Endothelial cell of umbilical vein (primary cell): ENCODE measurements at regions not wholly inside any gene's neighbourhood (a gene's known extent, or its start where the extent isn't known, plus 50 kb on each side); places are given as distances from the start of the nearest gene placed in this dataset.

Experiments
- CTCF ChIP-seq, 2 donors: IDR thresholded peaks; 1 replicate in 1 of 2; 2 replicates in 1 of 2; pipeline ENCODE4 v1.5.1; 2011; ENCODE audit warnings: low read length in 2 of 2, mild to moderate bottlenecking in 2 of 2, moderate library complexity in 2 of 2, control low read depth in 1 of 2, inconsistent platforms in 1 of 2, low read depth in 1 of 2; ENCODE audit not compliant: insufficient read depth in 1 of 2; ENCODE audit errors: extremely low read depth in 1 of 2
- EZH2 ChIP-seq: IDR thresholded peaks from 2 replicates; pipeline ENCODE4 v1.6.1; 2012; ENCODE audit warnings: borderline replicate concordance, low read depth, mild to moderate bottlenecking, moderate library complexity, low read length, inconsistent platforms; ENCODE audit not compliant: severe bottlenecking
- FOS ChIP-seq: IDR thresholded peaks from 2 replicates; pipeline ENCODE4 v1.6.1; 2011; ENCODE audit warnings: mild to moderate bottlenecking, low read length, moderate library complexity, borderline replicate concordance; ENCODE audit not compliant: insufficient read depth
- GATA2 ChIP-seq: IDR thresholded peaks from 2 replicates; pipeline ENCODE4 v1.7.0; 2011; ENCODE audit warnings: low read depth, mild to moderate bottlenecking, moderate library complexity, mixed read lengths, low read length; ENCODE audit not compliant: insufficient read length, insufficient read depth
- POLR2A ChIP-seq: IDR thresholded peaks from 2 replicates; pipeline ENCODE4 v1.6.1; 2012; ENCODE audit warnings: low read depth, mild to moderate bottlenecking, control low read depth, low read length
- POLR2AphosphoS5 ChIP-seq: IDR thresholded peaks from 2 replicates; pipeline ENCODE4 v1.6.1; 2012; ENCODE audit warnings: low read depth, mild to moderate bottlenecking, control low read depth, low read length, moderate library complexity; ENCODE audit not compliant: insufficient read depth

DNA sequence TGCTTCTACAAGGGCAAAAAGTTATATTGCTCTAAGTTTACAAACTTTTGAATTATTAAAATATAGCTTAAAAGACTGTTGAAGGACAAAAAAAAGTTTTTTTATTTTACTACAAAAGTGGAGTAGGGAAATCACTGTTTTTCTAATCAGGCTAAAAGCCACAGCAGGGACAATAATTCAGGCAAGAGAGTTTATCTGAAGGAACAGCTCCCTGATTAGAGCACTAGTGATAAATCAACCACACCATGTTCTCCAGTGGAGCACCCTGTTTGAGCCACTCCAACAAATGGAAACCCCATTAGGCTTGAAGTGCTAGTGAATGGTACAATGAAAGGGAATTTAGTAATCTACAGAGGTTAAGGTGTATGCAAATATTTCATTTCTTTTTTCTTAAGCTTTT, 357.1 kb downstream of the SEMA3D start:
- TF ChIP-seq EZH2 = no peak
- no peak for TF ChIP-seq POLR2AphosphoS5
- TF ChIP-seq CTCF (IDR thresholded peaks at IDR 0.05; ENCODE audit: extremely low read depth in 1 of 2, insufficient read depth in 1 of 2, low read depth in 1 of 2, low read length in 2 of 2) = no peak
- TF ChIP-seq FOS = no peak
- TF ChIP-seq POLR2A = no peak
- no peak for TF ChIP-seq GATA2
